GM21390 (cell line): ENCODE measurements at regions not wholly inside any gene's neighbourhood (a gene's known extent, or its start where the extent isn't known, plus 50 kb on each side); places are given as distances from the start of the nearest gene placed in this dataset.

Experiments
- ATAC-seq: cut with Tn5 transposase; IDR thresholded peaks from one replicate; pipeline ENCODE4 v1.9.1; 2021; ENCODE audit not compliant: unreplicated experiment

GRCh38 chr16:62102588-62102987 lies 66.3 kb upstream of the CDH8 start:
- ATAC-seq, result no peak

GRCh38 chr16:62100651-62101050 lies 64.4 kb upstream of the CDH8 start:
- no peak for ATAC-seq

DNA sequence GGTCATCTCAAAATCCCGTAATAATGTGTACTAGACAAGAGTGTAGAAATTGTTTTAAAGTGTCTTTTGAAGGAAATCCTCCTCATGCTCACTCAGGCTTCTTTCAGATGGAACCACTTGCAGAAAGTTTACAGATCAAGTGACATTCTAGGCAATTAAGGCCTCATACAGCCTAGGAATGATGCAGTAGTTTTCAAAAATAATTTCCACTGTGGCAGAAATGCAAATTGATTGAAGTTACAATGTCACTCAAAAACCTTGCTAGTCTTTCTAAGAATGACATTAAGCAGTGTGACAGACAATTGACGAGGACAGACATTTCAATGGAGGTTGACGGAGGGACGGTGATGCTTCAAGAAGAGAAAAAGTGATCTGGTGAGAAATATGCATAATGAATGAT lies 53.5 kb upstream of the CDH8 start:
- ATAC-seq, result no peak

DNA sequence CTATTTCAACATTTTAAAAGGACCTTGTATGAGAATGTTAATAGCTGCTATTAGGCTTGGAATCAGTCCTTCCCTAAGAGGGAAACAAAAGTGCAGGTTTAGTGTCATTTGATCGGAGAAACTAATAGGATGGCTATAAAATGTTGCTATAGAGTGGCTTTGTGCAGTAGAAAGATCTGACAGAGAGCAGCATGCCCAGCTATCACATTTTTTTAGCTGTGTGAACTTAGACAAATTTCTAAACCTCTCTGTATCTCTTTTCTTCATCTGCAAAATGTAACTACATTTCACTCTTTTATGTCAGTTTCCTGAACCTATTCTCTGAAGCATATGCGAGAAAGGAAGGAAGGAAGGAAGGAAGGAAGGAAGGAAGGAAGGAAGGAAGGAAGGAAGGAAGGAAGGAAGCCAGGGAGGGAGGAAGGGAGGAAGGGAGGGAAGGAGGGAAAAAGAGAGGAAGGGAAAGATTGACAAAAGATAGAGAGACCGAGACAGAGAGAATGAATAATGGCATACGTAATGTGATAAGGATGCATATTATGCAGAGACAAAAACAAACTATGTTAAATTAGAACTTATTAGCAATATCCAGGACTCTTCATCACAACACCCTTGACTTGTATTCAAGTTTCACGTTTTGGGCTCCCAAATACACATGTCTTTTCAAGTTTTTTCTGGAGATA lies 52.6 kb upstream of the CDH8 start:
- no peak for ATAC-seq
